Neural cell (in vitro differentiated cells): ENCODE measurements at regions not wholly inside any gene's neighbourhood (a gene's known extent, or its start where the extent isn't known, plus 50 kb on each side); places are given as distances from the start of the nearest gene placed in this dataset.

Source experiments
- H2AFZ ChIP-seq: fragments of 200-600, 300-800 bp; sonication (generic), shearing (Covaris generic); 2 replicates; pipeline ENCODE4 v1.6.0; 2014; ENCODE audit warnings: low read depth, mild to moderate bottlenecking, antibody characterized with exemption, low read length, moderate library complexity
- H3F3A ChIP-seq: fragments of 200-600 bp; shearing (Covaris generic); 2 replicates; pipeline ENCODE4 v1.6.1; 2016; ENCODE audit warnings: mild to moderate bottlenecking, moderate library complexity, mixed read lengths, antibody characterized with exemption, low read length; ENCODE audit not compliant: insufficient read depth, poor library complexity, severe bottlenecking
- H3K27ac ChIP-seq: fragments of 200-600, 300-800 bp; sonication (generic), shearing (Covaris generic); 2 replicates; pipeline ENCODE4 v1.5.1; 2014; ENCODE audit warnings: mild to moderate bottlenecking, low read length, moderate library complexity
- H3K27me3 ChIP-seq: fragments of 300-800, 200-600 bp; sonication (generic), shearing (Covaris generic); 2 replicates; pipeline ENCODE4 v1.6.0; 2014; ENCODE audit warnings: mild to moderate bottlenecking, low read depth, low read length, moderate library complexity; ENCODE audit not compliant: insufficient read depth
- H3K36me3 ChIP-seq: fragments of 300-800, 200-600 bp; sonication (generic), shearing (Covaris generic); 2 replicates; pipeline ENCODE4 v1.5.1; 2014; ENCODE audit warnings: mild to moderate bottlenecking, antibody characterized with exemption, low read length, moderate library complexity; ENCODE audit not compliant: insufficient read depth
- H3K4me2 ChIP-seq: fragments of 300-800, 200-600 bp; sonication (generic), shearing (Covaris generic); 2 replicates; pipeline ENCODE4 v1.6.0; 2014; ENCODE audit warnings: mild to moderate bottlenecking, low read length
- H3K4me3 ChIP-seq: fragments of 300-800, 200-600 bp; sonication (generic), shearing (Covaris generic); 2 replicates; pipeline ENCODE4 v1.5.1; 2014; ENCODE audit warnings: mild to moderate bottlenecking, low read length, moderate library complexity
- H3K79me2 ChIP-seq: fragments of 200-600 bp; shearing (Covaris generic); replicated peaks from 2 replicates; pipeline ENCODE4 v1.6.0; 2014; ENCODE audit warnings: mild to moderate bottlenecking, low read length, moderate library complexity; ENCODE audit not compliant: insufficient read depth
- H3K9ac ChIP-seq: fragments of 300-800, 200-600 bp; sonication (generic), shearing (Covaris generic); 2 replicates; pipeline ENCODE4 v1.6.1; 2016; ENCODE audit warnings: mild to moderate bottlenecking, low read length, mixed read lengths
- H3K9me2 ChIP-seq: fragments of 200-600 bp; shearing (Covaris generic); 2 replicates; pipeline ENCODE4 v1.6.1; 2016; ENCODE audit warnings: mild to moderate bottlenecking, low read length, mixed read lengths; ENCODE audit not compliant: insufficient read depth
- H3K9me3 ChIP-seq: fragments of 200-600, 300-800 bp; sonication (generic), shearing (Covaris generic); 2 replicates; pipeline ENCODE4 v1.6.1; 2016; ENCODE audit warnings: mild to moderate bottlenecking, mixed run types, low read length, moderate library complexity, mixed read lengths
- H4K20me1 ChIP-seq: fragments of 200-600 bp; shearing (Covaris generic); 2 replicates; pipeline ENCODE4 v1.6.1; 2016; ENCODE audit warnings: mild to moderate bottlenecking, mixed run types; ENCODE audit not compliant: insufficient read depth
- EP300 ChIP-seq: fragments of 450-650 bp; conservative IDR thresholded peaks from 2 replicates; pipeline ENCODE4 v1.6.1; 2014; ENCODE audit warnings: antibody characterized with exemption, mild to moderate bottlenecking, moderate library complexity; ENCODE audit not compliant: poor library complexity, severe bottlenecking
- EZH2 ChIP-seq: fragments of 200-600, 300-800 bp; shearing (Covaris generic), sonication (generic); IDR thresholded peaks from 2 replicates; pipeline ENCODE4 v1.6.1; 2014; ENCODE audit warnings: antibody characterized with exemption, low read length, borderline replicate concordance, mild to moderate bottlenecking; ENCODE audit not compliant: insufficient read depth, poor library complexity, severe bottlenecking
- MXI1 ChIP-seq: fragments of 450-650 bp; conservative IDR thresholded peaks from 2 replicates; pipeline ENCODE4 v1.6.1; 2014; ENCODE audit warnings: antibody characterized with exemption, mild to moderate bottlenecking; ENCODE audit not compliant: poor library complexity, severe bottlenecking
- POLR2AphosphoS5 ChIP-seq: IDR thresholded peaks from 2 replicates; pipeline ENCODE4 v1.6.1; 2012
- RAD21 ChIP-seq: fragments of 450-650 bp; conservative IDR thresholded peaks from 2 replicates; pipeline ENCODE4 v1.6.1; 2014; ENCODE audit warnings: antibody characterized with exemption, mild to moderate bottlenecking, moderate library complexity
- SMC3 ChIP-seq: fragments of 450-650 bp; conservative IDR thresholded peaks from 2 replicates; pipeline ENCODE4 v1.6.1; 2014; ENCODE audit warnings: antibody characterized with exemption, mild to moderate bottlenecking, moderate library complexity; ENCODE audit not compliant: poor library complexity
- TAF1 ChIP-seq: IDR thresholded peaks from 2 replicates; pipeline ENCODE4 v1.6.1; 2012; ENCODE audit warnings: low read depth
- TF ChIP-seq, protein P1 (sequence below): fragments of 450-650 bp; IDR thresholded peaks from 2 replicates; pipeline ENCODE4 v1.5.1; 2014; ENCODE audit warnings: antibody characterized with exemption, mild to moderate bottlenecking, moderate library complexity; ENCODE audit not compliant: poor library complexity, severe bottlenecking
- TF ChIP-seq, protein P2 (sequence below): IDR thresholded peaks from 2 replicates; pipeline ENCODE4 v1.6.1; 2012; ENCODE audit warnings: borderline replicate concordance

DNA sequence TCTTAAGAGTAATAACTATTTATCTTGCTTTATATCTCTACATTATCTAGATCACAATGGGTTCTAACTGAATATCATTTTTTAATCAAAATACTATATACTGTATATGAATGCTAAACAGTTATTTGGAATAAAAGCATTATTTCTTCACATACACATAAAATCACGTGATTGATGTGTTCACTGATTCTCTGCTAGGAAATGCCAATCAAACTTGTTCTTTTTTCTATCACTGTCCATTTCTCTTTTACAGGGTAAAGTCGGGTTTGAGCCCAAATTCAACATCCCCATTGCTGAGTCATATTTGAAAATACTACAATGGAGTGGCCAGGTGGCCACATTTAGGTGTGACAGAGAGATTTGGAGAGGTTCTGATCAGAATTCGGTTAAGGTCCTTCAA is 1114.0 kb upstream of the PIK3C3 start:
- Histone ChIP-seq H3K9ac (no peak overlapping the region), H2AFZ (no peak overlapping the region), H3K36me3 (no peaks in the 10 kb centered on the region), H3K4me2 (no peak overlapping the region), H3K27me3 (no peaks in the 10 kb centered on the region), H3F3A (no peaks in the 10 kb centered on the region), H3K4me3 (no peak overlapping the region), H3K9me2 (no peaks in the 10 kb centered on the region), H4K20me1 (no peaks in the 10 kb centered on the region), H3K27ac (no peak overlapping the region), H3K9me3 (no peaks in the 10 kb centered on the region), H3K79me2 (no peaks in the 10 kb centered on the region)
- no peak for TF ChIP-seq POLR2AphosphoS5
- TF ChIP-seq EP300 = peak; percentile 56
- TF ChIP-seq SMC3 = no peak

DNA sequence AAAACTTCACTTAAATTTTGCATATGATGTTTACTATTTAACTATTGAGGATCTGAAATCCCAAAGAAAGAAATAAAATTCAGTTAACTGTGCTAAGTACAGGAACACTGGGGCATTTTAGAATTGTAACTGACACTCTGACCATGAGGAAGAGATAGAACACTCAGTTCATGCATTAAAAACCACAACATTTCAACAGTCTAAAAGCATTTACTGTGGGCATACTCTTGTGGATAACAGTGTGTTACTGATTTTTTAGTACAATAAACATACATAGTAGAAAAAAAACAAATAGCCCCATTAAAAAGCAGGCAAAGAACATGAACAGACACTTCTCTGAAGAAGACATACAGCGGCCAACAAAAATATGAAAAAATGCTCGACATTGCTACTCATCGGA is 1122.7 kb upstream of the PIK3C3 start:
- no peaks in the 10 kb centered on the region for H3K79me2 ChIP-seq
- TF ChIP-seq, protein P1, sequence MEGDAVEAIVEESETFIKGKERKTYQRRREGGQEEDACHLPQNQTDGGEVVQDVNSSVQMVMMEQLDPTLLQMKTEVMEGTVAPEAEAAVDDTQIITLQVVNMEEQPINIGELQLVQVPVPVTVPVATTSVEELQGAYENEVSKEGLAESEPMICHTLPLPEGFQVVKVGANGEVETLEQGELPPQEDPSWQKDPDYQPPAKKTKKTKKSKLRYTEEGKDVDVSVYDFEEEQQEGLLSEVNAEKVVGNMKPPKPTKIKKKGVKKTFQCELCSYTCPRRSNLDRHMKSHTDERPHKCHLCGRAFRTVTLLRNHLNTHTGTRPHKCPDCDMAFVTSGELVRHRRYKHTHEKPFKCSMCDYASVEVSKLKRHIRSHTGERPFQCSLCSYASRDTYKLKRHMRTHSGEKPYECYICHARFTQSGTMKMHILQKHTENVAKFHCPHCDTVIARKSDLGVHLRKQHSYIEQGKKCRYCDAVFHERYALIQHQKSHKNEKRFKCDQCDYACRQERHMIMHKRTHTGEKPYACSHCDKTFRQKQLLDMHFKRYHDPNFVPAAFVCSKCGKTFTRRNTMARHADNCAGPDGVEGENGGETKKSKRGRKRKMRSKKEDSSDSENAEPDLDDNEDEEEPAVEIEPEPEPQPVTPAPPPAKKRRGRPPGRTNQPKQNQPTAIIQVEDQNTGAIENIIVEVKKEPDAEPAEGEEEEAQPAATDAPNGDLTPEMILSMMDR = no peak
- TF ChIP-seq, protein P2, sequence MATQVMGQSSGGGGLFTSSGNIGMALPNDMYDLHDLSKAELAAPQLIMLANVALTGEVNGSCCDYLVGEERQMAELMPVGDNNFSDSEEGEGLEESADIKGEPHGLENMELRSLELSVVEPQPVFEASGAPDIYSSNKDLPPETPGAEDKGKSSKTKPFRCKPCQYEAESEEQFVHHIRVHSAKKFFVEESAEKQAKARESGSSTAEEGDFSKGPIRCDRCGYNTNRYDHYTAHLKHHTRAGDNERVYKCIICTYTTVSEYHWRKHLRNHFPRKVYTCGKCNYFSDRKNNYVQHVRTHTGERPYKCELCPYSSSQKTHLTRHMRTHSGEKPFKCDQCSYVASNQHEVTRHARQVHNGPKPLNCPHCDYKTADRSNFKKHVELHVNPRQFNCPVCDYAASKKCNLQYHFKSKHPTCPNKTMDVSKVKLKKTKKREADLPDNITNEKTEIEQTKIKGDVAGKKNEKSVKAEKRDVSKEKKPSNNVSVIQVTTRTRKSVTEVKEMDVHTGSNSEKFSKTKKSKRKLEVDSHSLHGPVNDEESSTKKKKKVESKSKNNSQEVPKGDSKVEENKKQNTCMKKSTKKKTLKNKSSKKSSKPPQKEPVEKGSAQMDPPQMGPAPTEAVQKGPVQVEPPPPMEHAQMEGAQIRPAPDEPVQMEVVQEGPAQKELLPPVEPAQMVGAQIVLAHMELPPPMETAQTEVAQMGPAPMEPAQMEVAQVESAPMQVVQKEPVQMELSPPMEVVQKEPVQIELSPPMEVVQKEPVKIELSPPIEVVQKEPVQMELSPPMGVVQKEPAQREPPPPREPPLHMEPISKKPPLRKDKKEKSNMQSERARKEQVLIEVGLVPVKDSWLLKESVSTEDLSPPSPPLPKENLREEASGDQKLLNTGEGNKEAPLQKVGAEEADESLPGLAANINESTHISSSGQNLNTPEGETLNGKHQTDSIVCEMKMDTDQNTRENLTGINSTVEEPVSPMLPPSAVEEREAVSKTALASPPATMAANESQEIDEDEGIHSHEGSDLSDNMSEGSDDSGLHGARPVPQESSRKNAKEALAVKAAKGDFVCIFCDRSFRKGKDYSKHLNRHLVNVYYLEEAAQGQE = no peak
- no peak for TF ChIP-seq POLR2AphosphoS5
- TF ChIP-seq EZH2 = no peak
- TF ChIP-seq MXI1 = no peak
- TF ChIP-seq RAD21 = no peak
- TF ChIP-seq EP300 = no peak
- no peak for TF ChIP-seq TAF1
- TF ChIP-seq SMC3 = no peak
- no peaks in the 10 kb centered on the region for H4K20me1 ChIP-seq
- no peaks in the 10 kb centered on the region for H3K9me3 ChIP-seq
- H3K27me3 ChIP-seq = no peaks in the 10 kb centered on the region
- no peaks in the 10 kb centered on the region for H3K36me3 ChIP-seq
- no peak overlapping the region for H3K4me2 ChIP-seq
- no peaks in the 10 kb centered on the region for H3K9me2 ChIP-seq
- no peak overlapping the region for H2AFZ ChIP-seq
- no peak overlapping the region for H3K27ac ChIP-seq
- no peak overlapping the region for H3K4me3 ChIP-seq
- H3K9ac ChIP-seq = no peak overlapping the region
- no peaks in the 10 kb centered on the region for H3F3A ChIP-seq

DNA sequence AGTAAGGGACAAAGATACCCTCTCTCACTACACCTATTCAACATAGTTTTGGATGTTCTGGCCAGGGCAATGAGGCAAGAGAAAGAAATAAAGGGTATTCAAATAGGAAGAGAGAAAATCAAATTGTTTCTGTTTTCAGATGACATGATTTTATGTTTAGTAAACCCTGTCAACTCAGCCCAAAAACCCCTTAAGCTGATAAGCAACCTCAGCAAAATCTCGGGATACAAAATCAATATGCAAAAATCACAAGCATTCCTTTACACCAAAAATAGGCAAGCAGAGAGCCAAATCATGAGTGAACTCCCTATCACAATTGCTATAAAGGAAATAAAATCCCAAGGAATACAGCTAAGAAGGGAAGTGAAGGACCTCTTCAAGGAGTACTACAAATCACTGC is 1130.7 kb upstream of the PIK3C3 start:
- no peaks in the 10 kb centered on the region for H3K9me3 ChIP-seq
- H3F3A ChIP-seq = no peaks in the 10 kb centered on the region
- H2AFZ ChIP-seq = no peak overlapping the region
- no peaks in the 10 kb centered on the region for H3K79me2 ChIP-seq
- H3K27ac ChIP-seq = no peak overlapping the region
- no peaks in the 10 kb centered on the region for H3K9me2 ChIP-seq
- H4K20me1 ChIP-seq = no peaks in the 10 kb centered on the region
- H3K36me3 ChIP-seq = no peaks in the 10 kb centered on the region
- H3K27me3 ChIP-seq = no peaks in the 10 kb centered on the region
- TF ChIP-seq POLR2AphosphoS5 (no peak), MXI1 (no peak), EP300 (no peak), SMC3 (no peak), EZH2 (no peak), TAF1 (no peak), RAD21 (no peak)
- TF ChIP-seq, protein P2 = no peak
- TF ChIP-seq, protein P1 = no peak
- H3K4me3 ChIP-seq = no peak overlapping the region
- no peak overlapping the region for H3K4me2 ChIP-seq
- H3K9ac ChIP-seq = no peak overlapping the region
